ENCODE measurements at regions not wholly inside any gene's neighbourhood (a gene's known extent, or its start where the extent isn't known, plus 50 kb on each side); places are given as distances from the start of the nearest gene placed in this dataset.

DNA sequence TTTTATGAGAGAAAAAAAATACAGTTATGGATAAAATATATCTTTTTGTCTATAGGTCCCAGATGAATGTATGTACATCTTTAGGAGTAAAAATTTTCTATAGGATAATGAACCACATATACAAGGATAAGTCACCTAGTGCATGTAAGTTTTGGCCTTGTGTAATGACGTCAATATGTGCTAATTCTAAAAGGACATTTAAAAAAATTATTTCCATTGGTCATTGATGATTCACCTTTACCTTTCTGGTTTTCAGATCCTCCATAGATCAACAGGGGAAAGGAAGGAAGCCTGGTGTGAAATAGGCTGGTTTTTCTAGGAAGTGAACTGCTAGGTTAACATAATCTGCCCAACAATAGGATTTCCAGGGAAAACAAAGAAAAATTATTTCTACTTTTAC is 684.3 kb upstream of the SOX9 start:
- TF ChIP-seq SIN3A (IDR thresholded peaks at IDR 0.05; ENCODE audit: borderline replicate concordance, insufficient read depth, low read depth, low read length): no peak
- TF ChIP-seq, protein P1, sequence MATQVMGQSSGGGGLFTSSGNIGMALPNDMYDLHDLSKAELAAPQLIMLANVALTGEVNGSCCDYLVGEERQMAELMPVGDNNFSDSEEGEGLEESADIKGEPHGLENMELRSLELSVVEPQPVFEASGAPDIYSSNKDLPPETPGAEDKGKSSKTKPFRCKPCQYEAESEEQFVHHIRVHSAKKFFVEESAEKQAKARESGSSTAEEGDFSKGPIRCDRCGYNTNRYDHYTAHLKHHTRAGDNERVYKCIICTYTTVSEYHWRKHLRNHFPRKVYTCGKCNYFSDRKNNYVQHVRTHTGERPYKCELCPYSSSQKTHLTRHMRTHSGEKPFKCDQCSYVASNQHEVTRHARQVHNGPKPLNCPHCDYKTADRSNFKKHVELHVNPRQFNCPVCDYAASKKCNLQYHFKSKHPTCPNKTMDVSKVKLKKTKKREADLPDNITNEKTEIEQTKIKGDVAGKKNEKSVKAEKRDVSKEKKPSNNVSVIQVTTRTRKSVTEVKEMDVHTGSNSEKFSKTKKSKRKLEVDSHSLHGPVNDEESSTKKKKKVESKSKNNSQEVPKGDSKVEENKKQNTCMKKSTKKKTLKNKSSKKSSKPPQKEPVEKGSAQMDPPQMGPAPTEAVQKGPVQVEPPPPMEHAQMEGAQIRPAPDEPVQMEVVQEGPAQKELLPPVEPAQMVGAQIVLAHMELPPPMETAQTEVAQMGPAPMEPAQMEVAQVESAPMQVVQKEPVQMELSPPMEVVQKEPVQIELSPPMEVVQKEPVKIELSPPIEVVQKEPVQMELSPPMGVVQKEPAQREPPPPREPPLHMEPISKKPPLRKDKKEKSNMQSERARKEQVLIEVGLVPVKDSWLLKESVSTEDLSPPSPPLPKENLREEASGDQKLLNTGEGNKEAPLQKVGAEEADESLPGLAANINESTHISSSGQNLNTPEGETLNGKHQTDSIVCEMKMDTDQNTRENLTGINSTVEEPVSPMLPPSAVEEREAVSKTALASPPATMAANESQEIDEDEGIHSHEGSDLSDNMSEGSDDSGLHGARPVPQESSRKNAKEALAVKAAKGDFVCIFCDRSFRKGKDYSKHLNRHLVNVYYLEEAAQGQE (IDR thresholded peaks at IDR 0.05; ENCODE audit: insufficient read depth in 1 of 2, low read depth in 2 of 2, low read length in 1 of 2): no peak
- TF ChIP-seq, protein P2, sequence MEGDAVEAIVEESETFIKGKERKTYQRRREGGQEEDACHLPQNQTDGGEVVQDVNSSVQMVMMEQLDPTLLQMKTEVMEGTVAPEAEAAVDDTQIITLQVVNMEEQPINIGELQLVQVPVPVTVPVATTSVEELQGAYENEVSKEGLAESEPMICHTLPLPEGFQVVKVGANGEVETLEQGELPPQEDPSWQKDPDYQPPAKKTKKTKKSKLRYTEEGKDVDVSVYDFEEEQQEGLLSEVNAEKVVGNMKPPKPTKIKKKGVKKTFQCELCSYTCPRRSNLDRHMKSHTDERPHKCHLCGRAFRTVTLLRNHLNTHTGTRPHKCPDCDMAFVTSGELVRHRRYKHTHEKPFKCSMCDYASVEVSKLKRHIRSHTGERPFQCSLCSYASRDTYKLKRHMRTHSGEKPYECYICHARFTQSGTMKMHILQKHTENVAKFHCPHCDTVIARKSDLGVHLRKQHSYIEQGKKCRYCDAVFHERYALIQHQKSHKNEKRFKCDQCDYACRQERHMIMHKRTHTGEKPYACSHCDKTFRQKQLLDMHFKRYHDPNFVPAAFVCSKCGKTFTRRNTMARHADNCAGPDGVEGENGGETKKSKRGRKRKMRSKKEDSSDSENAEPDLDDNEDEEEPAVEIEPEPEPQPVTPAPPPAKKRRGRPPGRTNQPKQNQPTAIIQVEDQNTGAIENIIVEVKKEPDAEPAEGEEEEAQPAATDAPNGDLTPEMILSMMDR (IDR thresholded peaks at IDR 0.05): no peak
- TF ChIP-seq TCF7L2 (IDR thresholded peaks at IDR 0.05; ENCODE audit: low read depth, low read length): no peak
- TF ChIP-seq POLR2AphosphoS5 (IDR thresholded peaks at IDR 0.05; ENCODE audit: low read depth, low read length): no peak
- Histone ChIP-seq H3K4me3 (ENCODE audit: low read depth in 2 of 2, low read length in 2 of 2) (no peak overlapping the region), H3K4me1 (ENCODE audit: control insufficient read depth, insufficient read depth, low read length) (peaks cover 7% of the 10 kb centered on the region), H3K27me3 (ENCODE audit: control insufficient read depth, insufficient read depth, low read length) (no peaks in the 10 kb centered on the region), H3K36me3 (ENCODE audit: control insufficient read depth, insufficient read depth, low read length) (no peaks in the 10 kb centered on the region), H3K9me3 (ENCODE audit: control insufficient read depth, insufficient read depth, low read depth, low read length) (peaks cover 2% of the 10 kb centered on the region; the same call in 1 of the 2 replicates), H3K27ac (ENCODE audit: low read length) (no peak overlapping the region)
- DNase-seq (ENCODE audit: low read depth, low spot score): no peak
- in situ Hi-C loops (cut with HindIII; ENCODE audit: low pct_unique_long_range_greater_than_20kb, low sequenced_read_pairs) (no loop called here), intact Hi-C loops (cut with micrococcal nuclease; ENCODE audit: unreplicated experiment) (no loop called here)
- no TSS peak for BruUV-seq (replicated peaks)
- ATAC-seq: no peak
- POLR2A ChIA-PET: no interaction called here
- CTCF ChIA-PET: no interaction called here

DNA sequence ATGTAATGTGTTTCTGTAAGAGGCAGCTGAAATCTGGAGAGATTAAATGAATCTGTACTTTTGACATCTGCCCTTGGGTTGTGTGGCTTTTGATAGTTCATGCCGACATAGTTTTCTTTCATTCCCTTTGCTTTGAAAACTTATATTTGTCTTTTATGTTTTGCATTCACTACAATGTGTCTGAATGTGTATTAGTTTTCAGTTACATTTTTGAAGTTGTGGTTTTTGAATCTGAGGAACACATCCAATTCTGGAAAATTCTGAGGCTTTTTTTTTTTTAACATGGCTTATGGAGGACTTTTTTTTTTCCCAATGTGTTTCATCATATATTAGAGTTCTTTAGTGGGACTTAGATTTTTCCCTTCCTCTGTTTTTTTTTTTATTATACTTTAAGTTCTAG is 683.7 kb upstream of the SOX9 start:
- CTCF ChIA-PET: no interaction called here
- Histone ChIP-seq H3K36me3 (ENCODE audit: control insufficient read depth, insufficient read depth, low read length) (no peaks in the 10 kb centered on the region), H3K4me1 (ENCODE audit: control insufficient read depth, insufficient read depth, low read length) (peaks cover 7% of the 10 kb centered on the region), H3K27me3 (ENCODE audit: control insufficient read depth, insufficient read depth, low read length) (no peaks in the 10 kb centered on the region), H3K9me3 (ENCODE audit: control insufficient read depth, insufficient read depth, low read depth, low read length) (peaks cover 2% of the 10 kb centered on the region; the same call in 1 of the 2 replicates), H3K4me3 (ENCODE audit: low read depth in 2 of 2, low read length in 2 of 2) (no peak overlapping the region), H3K27ac (ENCODE audit: low read length) (no peak overlapping the region)
- no peak for ATAC-seq
- POLR2A ChIA-PET: no interaction called here
- in situ Hi-C loops (cut with HindIII; ENCODE audit: low pct_unique_long_range_greater_than_20kb, low sequenced_read_pairs): no loop called here
- TF ChIP-seq TCF7L2 (IDR thresholded peaks at IDR 0.05; ENCODE audit: low read depth, low read length) (no peak), POLR2AphosphoS5 (IDR thresholded peaks at IDR 0.05; ENCODE audit: low read depth, low read length) (no peak), SIN3A (IDR thresholded peaks at IDR 0.05; ENCODE audit: borderline replicate concordance, insufficient read depth, low read depth, low read length) (no peak)
- TF ChIP-seq, protein P2 (IDR thresholded peaks at IDR 0.05): no peak
- TF ChIP-seq, protein P1 (IDR thresholded peaks at IDR 0.05; ENCODE audit: insufficient read depth in 1 of 2, low read depth in 2 of 2, low read length in 1 of 2): no peak
- intact Hi-C loops (cut with micrococcal nuclease; ENCODE audit: unreplicated experiment): no loop called here
- no TSS peak for BruUV-seq (replicated peaks)
- DNase-seq (ENCODE audit: low read depth, low spot score): no peak

Data from Panc1 (cell line).